BE2C (cell line): ENCODE measurements at regions not wholly inside any gene's neighbourhood (a gene's known extent, or its start where the extent isn't known, plus 50 kb on each side); places are given as distances from the start of the nearest gene placed in this dataset.

Source experiments
- DNase-seq: peaks from one replicate; pipeline ENCODE4 v3.0.0-alpha.2; 2020
- H3K27me3 ChIP-seq: fragments of 250-450 bp; sonication (Bioruptor Pico); 2 replicates; pipeline ENCODE4 v1.5.1; 2020; ENCODE audit warnings: mild to moderate bottlenecking
- H3K36me3 ChIP-seq: fragments of 250-450 bp; sonication (Bioruptor Pico); 2 replicates; pipeline ENCODE4 v1.5.1; 2020; ENCODE audit warnings: mild to moderate bottlenecking
- H3K4me1 ChIP-seq: fragments of 250-450 bp; sonication (Bioruptor Pico); 2 replicates; pipeline ENCODE4 v1.5.1; 2020
- H3K4me3 ChIP-seq: 2 replicates; pipeline ENCODE4 v1.5.1; 2011; ENCODE audit warnings: low read depth, low read length
- H3K9me3 ChIP-seq: fragments of 250-450 bp; sonication (Bioruptor Pico); 2 replicates; pipeline ENCODE4 v1.5.1; 2020
- CTCF ChIP-seq: IDR thresholded peaks from 2 replicates; pipeline ENCODE4 v1.5.1; 2012; ENCODE audit warnings: mild to moderate bottlenecking, low read depth, low read length

GRCh38 chr21:27814226-27814625, 847.3 kb upstream of the ADAMTS5 start:
- peaks cover 3% of the 10 kb centered on the region; the same call in 1 of the 2 replicates for H3K4me1 ChIP-seq
- no peak for TF ChIP-seq CTCF
- no peak for DNase-seq

GRCh38 chr21:27813750-27814149, 846.9 kb upstream of the ADAMTS5 start:
- no peak overlapping the region for H3K4me3 ChIP-seq
- peak; percentile 44 for DNase-seq
- TF ChIP-seq CTCF: no peak

More at GRCh38 chr21:27814226-27814625, 847.3 kb upstream of the ADAMTS5 start:
- Histone ChIP-seq H3K4me3 (no peak overlapping the region), H3K36me3 (no peaks in the 10 kb centered on the region), H3K27me3 (no peaks in the 10 kb centered on the region), H3K9me3 (no peaks in the 10 kb centered on the region)

GRCh38 chr21:27813344-27813743, 846.5 kb upstream of the ADAMTS5 start:
- Histone ChIP-seq H3K4me1 (peaks cover 3% of the 10 kb centered on the region; the same call in 1 of the 2 replicates), H3K27me3 (no peaks in the 10 kb centered on the region), H3K36me3 (no peaks in the 10 kb centered on the region), H3K9me3 (no peaks in the 10 kb centered on the region), H3K4me3 (no peak overlapping the region)
- DNase-seq: no peak
- no peak for TF ChIP-seq CTCF

More at GRCh38 chr21:27813750-27814149, 846.9 kb upstream of the ADAMTS5 start:
- H3K27me3 ChIP-seq: no peaks in the 10 kb centered on the region
- peaks cover 3% of the 10 kb centered on the region; the same call in 1 of the 2 replicates for H3K4me1 ChIP-seq
- H3K36me3 ChIP-seq: no peaks in the 10 kb centered on the region
- no peaks in the 10 kb centered on the region for H3K9me3 ChIP-seq

GRCh38 chr21:27812279-27812678, 845.4 kb upstream of the ADAMTS5 start:
- H3K4me1 ChIP-seq: peaks cover 3% of the 10 kb centered on the region; the same call in 1 of the 2 replicates
- H3K4me3 ChIP-seq: no peak overlapping the region
- no peak for DNase-seq
- no peak for TF ChIP-seq CTCF
- no peaks in the 10 kb centered on the region for H3K27me3 ChIP-seq
- no peaks in the 10 kb centered on the region for H3K36me3 ChIP-seq
- H3K9me3 ChIP-seq: no peaks in the 10 kb centered on the region

- peaks cover 3% of the 10 kb centered on the region; the same call in 1 of the 2 replicates for H3K4me1 ChIP-seq
- no peak for DNase-seq
- TF ChIP-seq CTCF: no peak
- no peaks in the 10 kb centered on the region for H3K9me3 ChIP-seq
- H3K4me3 ChIP-seq: no peak overlapping the region
- no peaks in the 10 kb centered on the region for H3K27me3 ChIP-seq
- H3K36me3 ChIP-seq: no peaks in the 10 kb centered on the region
Measured at GRCh38 chr21:27808923-27809322, 842.0 kb upstream of the ADAMTS5 start.

- no peak for DNase-seq
- TF ChIP-seq CTCF: no peak
- no peaks in the 10 kb centered on the region for H3K36me3 ChIP-seq
- no peak overlapping the region for H3K4me3 ChIP-seq
- no peaks in the 10 kb centered on the region for H3K27me3 ChIP-seq
- H3K9me3 ChIP-seq: no peaks in the 10 kb centered on the region
- H3K4me1 ChIP-seq: no peaks in the 10 kb centered on the region; the same call in 1 of the 2 replicates
Measured at GRCh38 chr21:27807596-27807995, 840.7 kb upstream of the ADAMTS5 start.
